ENCODE measurements at regions not wholly inside any gene's neighbourhood (a gene's known extent, or its start where the extent isn't known, plus 50 kb on each side); places are given as distances from the start of the nearest gene placed in this dataset.

DNA sequence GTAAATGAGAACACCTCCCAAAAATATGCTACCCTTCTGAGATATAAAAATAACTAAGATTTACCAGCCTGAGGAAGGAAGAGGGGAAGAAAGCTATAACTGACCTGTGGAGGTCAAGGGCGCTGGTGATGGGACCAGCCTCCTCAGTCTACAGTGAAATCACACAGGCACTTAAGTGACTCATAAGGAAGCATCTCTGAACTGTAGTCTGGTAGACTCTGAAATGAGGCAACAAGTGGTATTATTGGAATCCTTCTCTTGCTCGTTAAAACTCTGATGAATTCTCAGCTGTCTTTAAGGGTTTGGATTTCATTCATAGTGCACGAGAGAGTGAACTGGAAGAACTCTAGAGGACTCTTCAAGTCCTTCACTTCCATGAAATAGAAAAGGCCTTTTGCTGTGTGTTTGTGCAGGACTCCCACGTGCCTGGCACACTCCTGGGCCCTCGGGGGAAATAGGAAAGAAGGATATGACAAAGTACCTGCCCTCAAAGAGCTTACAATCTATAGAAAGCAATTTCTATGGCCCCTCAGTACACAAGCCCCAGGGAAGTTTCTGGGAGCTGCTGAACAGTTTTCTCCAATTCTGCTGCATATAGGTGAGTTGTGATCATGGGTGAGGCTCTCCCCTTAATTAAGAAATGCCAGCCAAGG, 231.8 kb upstream of the RREB1 start:
- no peak for TF ChIP-seq TAF1 (IDR thresholded peaks at IDR 0.05; ENCODE audit: low read depth)
- TF ChIP-seq, protein P1, sequence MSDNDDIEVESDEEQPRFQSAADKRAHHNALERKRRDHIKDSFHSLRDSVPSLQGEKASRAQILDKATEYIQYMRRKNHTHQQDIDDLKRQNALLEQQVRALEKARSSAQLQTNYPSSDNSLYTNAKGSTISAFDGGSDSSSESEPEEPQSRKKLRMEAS (IDR thresholded peaks at IDR 0.05), result no peak
- TF ChIP-seq, protein P2, sequence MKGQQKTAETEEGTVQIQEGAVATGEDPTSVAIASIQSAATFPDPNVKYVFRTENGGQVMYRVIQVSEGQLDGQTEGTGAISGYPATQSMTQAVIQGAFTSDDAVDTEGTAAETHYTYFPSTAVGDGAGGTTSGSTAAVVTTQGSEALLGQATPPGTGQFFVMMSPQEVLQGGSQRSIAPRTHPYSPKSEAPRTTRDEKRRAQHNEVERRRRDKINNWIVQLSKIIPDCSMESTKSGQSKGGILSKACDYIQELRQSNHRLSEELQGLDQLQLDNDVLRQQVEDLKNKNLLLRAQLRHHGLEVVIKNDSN (IDR thresholded peaks at IDR 0.05), result no peak
- no peak for TF ChIP-seq EP300 (IDR thresholded peaks at IDR 0.05; ENCODE audit: borderline replicate concordance)
- TF ChIP-seq FOXM1 (IDR thresholded peaks at IDR 0.05; ENCODE audit: borderline replicate concordance, low read depth), result no peak
- no peak for TF ChIP-seq ZBTB7A (IDR thresholded peaks at IDR 0.05; ENCODE audit: low read depth)
- no peak for TF ChIP-seq CEBPB (IDR thresholded peaks at IDR 0.05)
- no peak for TF ChIP-seq REST (IDR thresholded peaks at IDR 0.05; ENCODE audit: low read depth)

All from Ishikawa (cell line).